ENCODE measurements at regions not wholly inside any gene's neighbourhood (a gene's known extent, or its start where the extent isn't known, plus 50 kb on each side); places are given as distances from the start of the nearest gene placed in this dataset.

DNA sequence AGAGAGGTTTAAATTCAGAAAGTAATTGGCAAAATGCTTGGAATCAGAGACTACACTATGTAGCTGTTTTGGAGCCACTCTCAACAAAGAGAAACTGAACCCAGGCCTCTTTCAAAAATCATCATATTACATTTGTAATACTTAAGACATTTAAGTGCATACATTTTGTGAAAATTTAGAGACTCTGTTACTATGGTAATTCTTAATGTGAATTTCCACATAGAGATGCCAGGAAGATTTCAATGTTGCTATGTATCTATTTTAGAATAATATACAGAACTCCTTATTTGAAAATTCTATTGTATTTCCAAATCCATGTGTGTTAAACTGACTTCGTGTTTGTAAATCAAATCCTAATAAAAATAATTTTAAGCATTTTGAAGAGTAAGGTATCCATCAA, 1260.9 kb upstream of the C9orf72 start:
- DNase-seq (ENCODE audit: low spot score), result no peak

GRCh38 chr9:28839778-28840430, 1266.6 kb upstream of the C9orf72 start:
- no peak for DNase-seq (ENCODE audit: low spot score)

DNA sequence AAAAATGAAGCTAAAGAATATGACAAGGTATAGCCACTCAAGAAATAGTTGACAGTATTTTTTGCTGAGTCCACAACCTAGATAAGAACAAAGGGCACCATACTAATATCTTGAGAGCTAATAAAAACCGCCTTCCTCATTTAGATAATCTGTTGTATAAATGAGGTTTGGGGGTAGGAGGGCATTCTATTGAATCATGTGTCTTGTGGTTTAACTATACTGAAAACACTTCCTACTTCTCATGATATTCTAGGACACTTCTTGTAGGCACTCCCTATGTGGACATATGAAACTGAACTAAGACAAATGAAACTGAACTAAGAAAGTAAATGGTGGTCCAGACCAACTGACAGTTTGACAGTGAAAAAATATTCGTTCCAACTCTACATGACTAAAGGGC, 1268.5 kb upstream of the C9orf72 start:
- no peak for DNase-seq (ENCODE audit: low spot score)

DNA sequence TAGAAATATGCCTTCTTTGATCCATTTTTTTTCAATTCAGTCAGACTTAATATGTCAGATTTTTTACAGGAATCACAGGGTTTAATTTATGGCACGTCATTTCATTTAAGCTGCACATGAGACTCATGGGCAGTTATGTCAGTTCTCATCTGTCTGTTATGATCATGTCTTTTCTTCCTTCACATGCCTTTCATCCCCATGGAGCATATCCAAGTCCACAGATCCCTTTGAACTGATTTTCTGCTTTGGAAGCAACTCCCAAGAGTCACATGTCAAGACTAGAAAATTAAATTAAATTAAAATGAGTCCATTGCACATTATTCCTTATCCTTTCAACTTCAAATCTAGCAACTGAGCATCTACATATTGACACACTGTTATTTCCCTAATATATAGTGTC, 1274.0 kb upstream of the C9orf72 start:
- no peak for DNase-seq (ENCODE audit: low spot score)

DNA sequence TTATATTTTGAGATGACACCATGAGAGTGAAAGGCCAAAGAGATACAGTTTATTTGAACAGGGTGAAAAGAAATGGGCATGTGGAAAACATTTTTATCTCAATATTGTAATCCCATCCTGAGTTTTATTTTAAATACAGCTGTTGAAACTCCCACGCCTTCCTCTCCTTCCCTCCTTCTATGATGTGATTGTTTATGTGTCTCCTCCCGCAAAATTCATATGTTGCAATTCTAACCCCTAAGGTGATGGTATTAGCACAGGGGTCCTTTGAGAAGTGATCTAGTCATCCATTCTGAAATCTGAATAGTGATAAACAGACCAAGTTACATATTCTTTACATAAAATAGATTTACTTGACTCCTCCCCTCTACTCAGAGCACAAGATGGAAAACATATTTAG, 1275.4 kb upstream of the C9orf72 start:
- DNase-seq (ENCODE audit: low spot score), result no peak

- no peak for DNase-seq (ENCODE audit: low spot score)
Measured at GRCh38 chr9:28853477-28853876, 1280.2 kb upstream of the C9orf72 start.

DNA sequence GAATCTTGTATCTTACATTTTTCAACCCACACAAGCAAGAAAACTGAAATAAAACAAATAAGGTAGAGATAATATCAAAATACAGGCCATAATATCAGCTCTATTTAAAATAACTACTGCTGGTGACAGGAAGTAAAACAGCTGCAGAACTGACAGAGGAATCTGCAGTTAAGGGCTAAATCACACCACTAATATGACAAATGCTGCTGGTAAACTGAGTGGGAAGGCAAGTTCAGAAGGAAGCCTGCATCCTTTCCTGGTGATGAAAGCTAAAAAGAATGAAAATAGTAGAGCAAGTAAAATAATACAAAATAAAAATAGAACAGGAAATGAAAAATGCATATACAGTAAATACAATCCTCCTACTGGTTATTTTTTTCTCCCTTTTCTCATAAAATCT, 1293.7 kb upstream of the C9orf72 start:
- no peak for DNase-seq (ENCODE audit: low spot score)

- DNase-seq (ENCODE audit: low spot score), result no peak
Measured at GRCh38 chr9:28868228-28868990, 1295.1 kb upstream of the C9orf72 start.

GRCh38 chr9:28882529-28882928, 1309.2 kb upstream of the C9orf72 start:
- DNase-seq (ENCODE audit: low spot score), result no peak

- DNase-seq (ENCODE audit: low spot score), result no peak
Measured at GRCh38 chr9:28883234-28883633, 1310.0 kb upstream of the C9orf72 start.

GRCh38 chr9:28887188-28887884, 1314.1 kb upstream of the C9orf72 start:
- no peak for DNase-seq (ENCODE audit: low spot score)

DNA sequence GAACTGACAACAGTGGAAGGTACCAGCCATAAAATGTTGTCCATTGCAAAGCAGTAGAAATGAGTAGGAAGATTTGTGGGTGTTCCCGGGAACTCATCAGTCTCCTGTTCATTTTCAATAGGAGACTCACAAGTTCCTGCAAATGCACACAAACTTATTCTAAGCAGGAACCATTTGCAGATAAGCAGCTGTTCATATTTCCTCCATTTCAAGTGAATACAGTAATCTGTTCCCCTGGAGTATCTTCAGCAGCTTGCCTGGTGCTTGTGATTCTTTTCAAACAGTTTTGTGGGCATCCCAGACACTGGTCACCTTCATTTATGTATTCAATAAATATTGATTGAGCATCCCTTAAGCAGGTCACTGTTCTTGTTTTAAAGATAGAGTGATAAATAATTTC, 1315.5 kb upstream of the C9orf72 start:
- DNase-seq (ENCODE audit: low spot score), result no peak

- DNase-seq (ENCODE audit: low spot score), result no peak
Measured at GRCh38 chr9:28892538-28892937, 1319.3 kb upstream of the C9orf72 start.

DNA sequence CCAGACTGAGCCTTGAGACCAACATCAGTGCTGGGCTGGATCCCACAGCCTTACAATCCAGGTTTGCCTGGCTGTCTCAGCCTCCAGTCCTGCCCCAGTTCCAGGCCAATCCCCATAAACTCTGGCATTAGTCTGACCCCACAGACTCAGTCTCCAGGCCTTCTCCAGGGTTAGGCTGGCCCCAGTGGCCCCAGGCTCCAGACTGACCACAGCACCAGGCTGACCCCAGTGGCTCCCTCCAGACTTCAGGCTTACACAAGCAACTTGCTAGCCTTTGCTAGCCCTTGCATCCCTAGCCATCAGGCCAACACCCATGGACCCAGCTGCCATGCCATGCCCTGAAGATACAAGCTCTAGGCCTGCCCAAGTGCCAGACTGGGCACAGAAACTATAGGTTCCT, 1326.0 kb upstream of the C9orf72 start:
- DNase-seq (ENCODE audit: low spot score), result no peak

DNA sequence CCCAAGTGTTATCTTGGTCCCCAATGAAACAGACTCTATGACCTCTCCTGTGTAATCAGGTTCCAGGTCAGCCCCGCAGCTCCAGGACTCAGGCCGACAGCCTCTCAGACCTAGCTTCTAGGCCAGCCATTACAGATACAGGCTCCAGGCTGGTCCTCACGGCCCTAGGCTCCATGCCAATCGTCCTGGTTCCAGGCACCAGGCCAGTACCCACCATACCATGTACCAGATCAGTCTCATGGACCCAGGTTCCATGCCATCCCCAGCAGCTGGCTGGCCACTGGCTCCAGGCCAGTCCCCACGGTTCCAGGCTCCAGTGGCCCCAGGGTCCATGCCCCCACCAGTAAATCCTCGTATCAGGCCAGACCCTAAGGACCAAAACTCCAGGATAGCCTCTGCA, 1326.6 kb upstream of the C9orf72 start:
- DNase-seq (ENCODE audit: low spot score), result no peak

- DNase-seq (ENCODE audit: low spot score), result no peak
Measured at GRCh38 chr9:28900406-28900805, 1327.1 kb upstream of the C9orf72 start.

GRCh38 chr9:28909526-28909925, 1336.2 kb upstream of the C9orf72 start:
- no peak for DNase-seq (ENCODE audit: low spot score)

DNA sequence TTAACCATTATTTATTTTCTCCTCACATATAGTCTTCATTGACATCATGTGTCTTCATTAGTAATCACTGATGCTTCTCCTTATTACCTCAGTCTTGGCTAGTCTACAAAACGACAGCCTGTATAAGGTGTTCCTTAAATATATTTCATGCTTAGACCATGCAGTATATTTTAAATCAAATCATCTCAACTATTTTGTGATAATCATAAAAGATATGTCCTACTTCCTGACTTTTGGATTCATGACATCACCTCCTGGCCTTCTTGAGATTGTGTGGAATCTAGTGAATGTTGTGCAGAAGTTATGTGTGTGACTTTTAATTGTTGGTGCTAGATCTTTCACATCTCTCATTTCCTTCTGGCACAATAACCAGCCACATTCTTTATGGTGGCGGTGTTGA, 1339.3 kb upstream of the C9orf72 start:
- DNase-seq (ENCODE audit: low spot score), result no peak

- DNase-seq (ENCODE audit: low spot score), result no peak
Measured at GRCh38 chr9:28915202-28915930, 1342.1 kb upstream of the C9orf72 start.

DNA sequence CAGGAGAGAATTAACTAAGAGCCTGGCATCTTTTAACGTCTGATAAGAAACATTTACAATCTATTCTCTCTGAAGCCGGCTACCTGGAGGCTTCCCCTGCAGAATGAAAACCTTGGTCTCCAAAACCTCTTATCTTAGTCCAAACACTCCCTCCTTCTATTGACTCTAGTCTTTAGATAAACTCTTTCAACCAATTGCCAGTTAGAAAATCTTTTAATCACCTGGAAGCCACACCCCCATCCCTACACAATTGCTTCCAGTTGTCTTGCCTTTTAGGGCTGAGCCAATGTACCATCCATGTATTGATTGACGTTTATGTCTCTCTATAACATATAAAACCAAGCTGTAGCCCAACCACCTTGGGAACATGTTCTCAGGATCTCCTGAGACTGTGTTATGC, 1343.1 kb upstream of the C9orf72 start:
- DNase-seq (ENCODE audit: low spot score), result no peak

DNA sequence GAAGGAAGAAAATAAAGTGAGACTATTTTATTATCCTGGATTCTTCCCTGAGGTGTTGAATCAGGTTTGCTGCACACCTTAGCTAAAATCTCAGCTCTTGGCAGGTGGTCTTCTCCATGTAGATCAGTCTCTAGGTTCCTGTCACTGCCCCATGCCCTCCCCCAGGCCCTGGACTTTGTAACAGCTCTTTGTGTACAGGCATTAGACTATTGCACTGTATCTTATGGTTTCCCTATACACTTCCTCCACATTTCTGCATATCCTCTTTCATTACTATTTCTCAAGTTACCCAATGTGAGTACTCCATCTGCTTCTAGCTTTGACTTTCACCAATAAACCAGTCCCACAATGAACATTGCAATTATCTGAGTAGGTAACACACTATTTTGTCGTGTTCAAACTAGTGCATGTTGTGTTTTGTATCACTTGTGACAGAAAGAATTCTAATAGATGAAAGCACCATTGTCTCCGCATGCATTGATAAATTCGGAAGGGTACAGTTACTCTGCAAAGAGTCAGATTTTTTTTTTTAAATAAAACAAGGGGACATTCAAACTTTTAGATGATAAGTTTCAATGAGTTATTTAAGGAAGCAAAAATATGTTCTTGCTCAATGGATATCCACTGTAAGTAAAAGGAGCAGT, 1348.7 kb upstream of the C9orf72 start:
- DNase-seq (ENCODE audit: low spot score), result no peak

DNA sequence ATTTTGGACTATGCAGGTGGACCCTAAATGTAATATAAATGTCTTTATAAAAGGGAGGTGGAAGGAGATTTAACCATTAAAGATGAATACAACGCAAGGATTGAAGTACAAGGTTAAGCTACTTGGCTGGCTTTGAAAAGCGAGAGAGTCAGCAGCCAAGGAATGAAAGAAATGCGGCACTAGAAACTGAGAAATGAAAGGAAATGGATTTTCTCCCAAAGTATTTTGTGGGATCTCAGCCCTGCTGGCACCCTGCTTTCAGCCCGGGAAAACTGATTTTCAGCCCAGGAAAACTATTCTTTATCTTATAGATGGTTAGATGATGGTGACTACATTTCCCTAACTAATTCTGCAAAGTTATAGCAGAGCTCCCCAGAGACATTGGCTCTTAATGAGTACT, 1349.6 kb upstream of the C9orf72 start:
- DNase-seq (ENCODE audit: low spot score), result no peak

Measured in kidney capillary endothelial cell (primary cell).